ENCODE measurements at regions not wholly inside any gene's neighbourhood (a gene's known extent, or its start where the extent isn't known, plus 50 kb on each side); places are given as distances from the start of the nearest gene placed in this dataset.

- DNase-seq, result no peak
These were observed 928.1 kb downstream of the TBC1D22A start for GRCh38 chr22:47690586-47690985.

DNA sequence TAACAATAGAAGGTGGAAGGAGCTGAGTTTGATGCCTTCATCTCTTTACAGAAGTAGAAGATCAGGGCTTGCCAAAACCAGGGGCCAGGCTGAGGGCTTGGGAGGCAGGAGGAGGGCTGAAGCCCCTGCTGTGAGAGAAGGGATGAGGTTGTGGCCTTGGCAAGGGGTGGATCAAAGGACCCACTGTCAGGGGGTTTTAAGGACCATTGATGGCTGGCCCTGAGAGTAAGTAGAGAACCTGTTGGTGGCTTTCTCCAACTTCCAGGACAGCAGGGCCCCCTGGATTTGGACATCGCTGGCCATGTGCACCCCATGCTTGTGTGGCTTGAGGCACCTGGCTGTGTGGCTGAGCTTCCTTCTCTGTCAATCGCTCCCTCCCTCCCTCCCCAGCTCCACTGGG, 927.7 kb downstream of the TBC1D22A start:
- no peak for DNase-seq

GRCh38 chr22:47687776-47688175, 925.3 kb downstream of the TBC1D22A start:
- DNase-seq, result no peak

DNA sequence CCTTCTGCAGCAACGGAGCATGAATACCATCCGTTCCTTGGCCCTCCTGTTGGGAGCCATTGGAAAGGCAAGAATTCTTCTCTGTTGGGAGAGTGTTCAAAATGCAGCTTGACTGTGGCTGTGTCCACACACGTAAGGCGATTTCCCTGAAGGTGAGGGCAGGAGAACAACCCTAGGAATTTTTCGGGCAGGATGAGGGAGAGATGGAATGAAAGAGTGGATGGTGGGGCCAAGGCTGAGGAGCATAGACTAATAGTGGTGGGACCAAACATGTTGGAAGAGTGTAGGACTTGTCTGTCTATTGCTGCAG, 924.9 kb downstream of the TBC1D22A start:
- no peak for DNase-seq

DNA sequence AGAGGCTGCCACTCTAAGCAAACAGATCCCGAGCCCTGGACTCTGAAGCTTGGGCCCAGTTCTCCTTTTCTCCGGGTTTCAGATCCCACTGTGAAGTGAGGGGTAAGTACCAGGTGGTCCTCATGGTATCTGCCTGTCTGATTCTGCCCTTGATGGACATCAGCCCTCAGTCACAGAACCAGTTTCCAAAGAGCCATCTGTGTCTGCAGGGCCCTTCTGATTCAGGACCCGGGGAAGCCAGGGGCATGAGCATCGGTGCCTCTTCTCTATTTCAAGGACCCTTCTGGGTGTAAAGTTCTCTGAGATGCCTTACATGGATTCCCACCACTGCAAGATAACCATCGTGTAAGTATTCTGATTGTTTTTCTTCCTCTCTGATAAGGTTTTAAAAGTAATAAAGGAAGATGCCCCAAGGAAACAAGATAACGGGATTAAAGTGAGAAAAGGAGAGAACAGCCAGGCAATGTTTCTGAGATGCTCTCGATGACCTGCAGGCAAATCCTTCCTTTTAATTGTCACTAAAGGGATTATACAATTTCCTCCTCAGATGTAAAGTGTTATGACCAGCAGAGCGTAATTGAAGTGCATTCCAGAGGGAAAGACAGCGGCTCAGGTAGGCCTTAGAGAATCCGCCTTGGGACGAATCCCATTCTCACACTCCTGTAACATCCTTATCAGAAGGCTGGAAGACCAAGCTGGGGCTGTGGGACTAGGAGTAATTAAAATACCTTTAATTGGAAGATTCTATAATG, 924.3 kb downstream of the TBC1D22A start:
- DNase-seq, result no peak

GRCh38 chr22:47681411-47682165, 919.1 kb downstream of the TBC1D22A start:
- DNase-seq, result no peak

GRCh38 chr22:47678636-47679287, 916.3 kb downstream of the TBC1D22A start:
- DNase-seq, result no peak

GRCh38 chr22:47678048-47678447, 915.6 kb downstream of the TBC1D22A start:
- DNase-seq, result no peak

DNA sequence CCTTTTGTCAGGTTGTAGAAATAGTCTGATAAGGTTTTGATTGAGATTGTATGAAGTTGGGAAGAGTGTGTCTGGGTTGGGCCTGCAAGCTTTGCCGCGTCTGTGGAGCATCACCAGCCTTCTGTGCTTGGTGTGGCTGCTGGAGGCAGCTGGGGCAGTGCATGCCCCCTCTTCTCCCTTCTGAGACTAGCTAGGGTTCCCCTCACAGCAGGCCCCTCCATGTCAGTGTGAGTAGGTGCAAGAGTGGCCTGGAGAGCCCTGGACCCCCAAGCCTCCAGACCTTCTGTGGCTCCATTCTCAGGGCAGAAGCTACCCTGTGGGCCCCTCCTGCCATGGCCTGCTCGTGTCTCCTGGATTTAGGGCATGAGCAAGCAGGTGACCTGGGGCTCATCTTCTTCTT, 914.2 kb downstream of the TBC1D22A start:
- no peak for DNase-seq

DNA sequence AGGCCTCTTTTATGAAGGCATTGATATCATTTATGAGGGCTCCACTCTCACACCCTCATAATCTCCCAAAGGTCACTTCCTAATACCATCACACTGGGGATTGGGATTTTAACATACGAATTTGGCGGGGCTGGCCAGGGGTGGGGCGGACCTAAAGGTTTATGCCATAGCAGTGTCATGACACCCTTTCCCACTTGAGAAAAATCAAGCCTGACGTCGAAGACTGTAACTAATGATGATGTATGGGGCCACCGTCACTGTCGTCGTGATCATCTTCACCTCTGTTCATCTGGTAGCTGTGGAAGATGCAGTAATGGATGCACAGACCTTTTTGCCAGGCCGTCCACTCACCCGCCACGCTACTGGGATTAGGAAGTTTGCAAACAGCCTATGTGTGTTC, 912.1 kb downstream of the TBC1D22A start:
- no peak for DNase-seq

GRCh38 chr22:47673557-47673956, 911.1 kb downstream of the TBC1D22A start:
- no peak for DNase-seq

DNA sequence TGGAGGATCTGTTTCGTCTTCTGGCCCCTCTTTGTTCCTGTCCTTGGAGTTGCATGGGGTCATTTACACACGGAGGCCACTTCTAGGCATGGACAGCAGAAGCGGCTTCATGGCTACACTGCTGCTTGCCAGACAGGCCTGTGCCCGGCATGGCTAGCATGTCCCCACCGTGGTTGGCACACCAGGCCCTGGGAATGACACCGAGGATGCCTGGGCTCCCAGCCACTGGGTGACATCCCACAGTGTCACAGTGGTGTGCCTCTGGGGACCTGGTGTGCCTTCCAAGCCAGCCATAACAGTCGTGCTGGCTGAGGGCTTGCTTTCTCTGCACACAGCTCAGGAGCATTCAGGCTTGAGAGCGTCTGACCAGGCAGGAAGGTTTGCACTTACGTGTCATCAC, 910.1 kb downstream of the TBC1D22A start:
- no peak for DNase-seq

DNA sequence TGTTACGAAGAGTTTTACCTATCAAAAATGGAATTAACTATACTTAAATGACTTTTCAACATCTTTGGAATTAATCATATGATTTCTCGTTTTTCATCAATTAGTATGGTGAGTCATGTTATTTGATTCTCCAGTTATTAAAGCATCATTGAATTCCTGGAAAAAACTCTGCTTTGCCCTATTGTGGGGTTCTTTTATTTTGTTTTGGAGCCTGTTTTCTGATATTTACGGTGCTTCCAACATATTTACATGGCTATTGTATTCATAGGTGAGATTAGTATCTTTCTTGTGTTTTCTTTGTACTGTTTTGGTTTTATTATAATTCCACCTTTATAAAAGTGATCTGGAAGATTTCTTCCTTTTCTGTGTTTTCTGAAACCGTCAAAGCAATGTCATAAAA, 902.7 kb downstream of the TBC1D22A start:
- DNase-seq, result no peak

DNA sequence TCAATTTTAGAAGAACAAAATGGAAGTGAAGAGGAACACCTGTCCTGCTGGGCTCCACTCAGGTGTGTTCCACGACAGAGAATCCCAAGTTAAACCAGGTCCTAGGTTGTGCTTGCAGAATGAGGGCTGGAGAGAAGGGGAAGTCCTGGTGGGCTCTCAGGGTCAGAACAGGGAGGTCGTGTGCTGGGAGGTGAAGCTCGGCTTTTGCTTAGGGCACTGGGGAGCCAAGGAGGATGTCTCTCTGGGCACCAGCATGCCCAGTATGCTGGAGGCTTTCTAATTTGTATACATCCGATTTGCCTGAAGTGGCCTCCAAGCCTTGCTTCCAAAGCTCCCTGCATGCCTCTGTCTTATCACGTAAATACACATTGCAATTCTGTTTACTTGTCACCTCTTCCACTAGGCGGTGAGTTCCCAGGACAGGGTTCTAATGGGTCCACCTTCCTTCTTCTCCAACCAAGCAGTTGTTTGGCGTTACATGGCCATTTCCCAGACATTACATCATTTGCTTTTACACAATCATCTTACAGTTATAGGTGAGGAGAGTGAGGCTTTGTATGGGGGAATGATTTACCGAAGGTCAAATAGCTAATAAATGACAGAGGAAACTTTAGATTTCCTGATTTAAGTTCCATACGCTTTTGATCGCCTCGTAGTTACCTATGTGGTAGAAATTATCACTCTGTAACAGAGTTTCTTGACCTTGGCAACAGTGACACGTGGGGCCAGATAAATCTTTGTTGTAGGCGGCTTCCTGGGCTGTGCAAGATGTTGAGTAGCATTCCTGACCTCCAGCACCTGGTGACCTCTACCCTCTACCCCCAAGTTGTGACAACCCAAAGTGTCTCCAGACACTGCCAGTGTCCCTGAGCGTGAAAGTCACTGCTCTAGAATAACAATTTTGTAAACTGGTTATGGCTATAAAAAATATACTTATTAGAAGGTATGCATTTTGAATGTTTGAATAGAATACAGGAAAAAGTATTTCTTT, 901.5 kb downstream of the TBC1D22A start:
- DNase-seq, result no peak

GRCh38 chr22:47659467-47660223, 897.2 kb downstream of the TBC1D22A start:
- DNase-seq, result no peak

- DNase-seq, result no peak
These were observed 895.7 kb downstream of the TBC1D22A start for GRCh38 chr22:47658182-47658581.

DNA sequence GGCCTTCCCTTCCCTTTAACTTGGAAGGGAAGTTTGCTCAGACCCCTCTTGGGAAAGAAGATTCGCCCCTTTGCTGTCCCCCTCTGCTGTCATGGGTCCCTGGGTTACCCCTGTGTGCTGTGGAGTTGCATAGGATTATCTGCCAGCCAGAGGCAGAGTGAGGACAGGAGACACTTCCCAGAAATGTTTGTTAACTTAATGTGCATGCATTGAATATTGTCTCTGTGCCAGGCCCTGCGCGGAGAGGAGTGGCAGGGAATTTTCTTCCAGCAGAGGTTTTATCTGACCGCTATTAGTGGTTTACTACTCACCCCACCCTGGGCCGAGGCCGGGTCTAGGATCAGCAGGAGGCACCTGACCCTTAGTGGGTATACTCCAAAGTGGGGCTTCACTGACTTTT, 894.8 kb downstream of the TBC1D22A start:
- DNase-seq, result no peak

- DNase-seq, result no peak
These were observed 894.4 kb downstream of the TBC1D22A start for GRCh38 chr22:47656806-47657205.

- no peak for DNase-seq
These were observed 893.5 kb downstream of the TBC1D22A start for GRCh38 chr22:47655930-47656329.

- no peak for DNase-seq
These were observed 892.6 kb downstream of the TBC1D22A start for GRCh38 chr22:47654922-47655491.

- no peak for DNase-seq
These were observed 891.5 kb downstream of the TBC1D22A start for GRCh38 chr22:47653921-47654320.
